PC-9 (cell line): ENCODE measurements at regions not wholly inside any gene's neighbourhood (a gene's known extent, or its start where the extent isn't known, plus 50 kb on each side); places are given as distances from the start of the nearest gene placed in this dataset.

Experiments
- CTCF ChIP-seq: fragments of 200-600 bp; sonication (generic); conservative IDR thresholded peaks from 2 replicates; pipeline ENCODE4 v1.6.1; 2017; ENCODE audit warnings: mixed run types, antibody characterized with exemption, mild to moderate bottlenecking, moderate library complexity
- EZH2 ChIP-seq: fragments of 200-600 bp; sonication (generic); IDR thresholded peaks from 2 replicates; pipeline ENCODE4 v1.8.0; 2017; ENCODE audit warnings: antibody characterized with exemption, low read depth

DNA sequence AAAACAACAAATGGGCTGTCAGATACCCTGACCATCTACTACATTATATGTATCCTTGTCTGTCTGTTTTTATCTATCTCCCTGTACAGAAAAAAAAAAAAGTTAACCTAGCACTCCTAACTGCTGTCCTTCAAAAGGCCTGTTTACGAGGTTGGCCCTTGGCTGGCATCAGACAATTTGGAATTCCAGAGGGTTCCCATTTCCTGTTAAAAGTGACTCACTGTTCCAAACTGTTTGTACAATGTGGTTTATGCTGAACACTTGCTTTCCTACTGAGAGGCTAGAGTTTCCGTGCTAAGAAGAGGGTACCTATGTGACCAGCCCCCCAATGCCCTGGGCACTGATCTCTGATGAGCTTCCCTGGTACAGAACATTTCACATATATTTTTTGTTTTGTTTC, 65.9 kb upstream of the HMGXB4 start:
- TF ChIP-seq CTCF (no peak), EZH2 (no peak)
